A549 (cell line): ENCODE measurements at regions not wholly inside any gene's neighbourhood (a gene's known extent, or its start where the extent isn't known, plus 50 kb on each side); places are given as distances from the start of the nearest gene placed in this dataset.

ENCODE experiments used
- BHLHE40 ChIP-seq: IDR thresholded peaks from 2 replicates; pipeline ENCODE4 v1.6.1; 2012; ENCODE audit warnings: low read depth, low read length, inconsistent platforms
- CTCF ChIP-seq: fragments of >200 bp; sonication (Bioruptor Twin); formaldehyde crosslinking; IDR thresholded peaks from 3 replicates; pipeline ENCODE4 v1.5.1; 2016
- ESRRA ChIP-seq: fragments of 150-350 bp; IDR thresholded peaks from 2 replicates; pipeline ENCODE4 v1.6.1; 2014; ENCODE audit warnings: mild to moderate bottlenecking, low read length, borderline replicate concordance
- JUN ChIP-seq, 2 experiments: fragments of >200 bp; sonication (Bioruptor Twin); formaldehyde crosslinking; IDR thresholded peaks; 2 replicates in 1 of 2; 3 replicates in 1 of 2; pipeline ENCODE4 v1.6.1; 2016 to 2017
- MAFK ChIP-seq: fragments of 450-650 bp; IDR thresholded peaks from 2 replicates; pipeline ENCODE4 v1.6.1; 2014; ENCODE audit not compliant: partially characterized antibody
- MAX ChIP-seq: IDR thresholded peaks from 2 replicates; pipeline ENCODE4 v1.6.1; 2012
- MAZ ChIP-seq: fragments of 150-350 bp; IDR thresholded peaks from 2 replicates; pipeline ENCODE4 v1.6.1; 2014; ENCODE audit warnings: antibody characterized with exemption, low read depth, low read length, borderline replicate concordance
- PBX3 ChIP-seq: IDR thresholded peaks from 2 replicates; pipeline ENCODE4 v1.6.1; 2012
- POLR2A ChIP-seq: IDR thresholded peaks from 2 replicates; pipeline ENCODE4 v1.6.1; 2012; ENCODE audit warnings: mild to moderate bottlenecking, low read length
- RAD21 ChIP-seq, 2 experiments: fragments of >200 bp in 1 of 2; sonication (Bioruptor Twin) in 1 of 2; formaldehyde crosslinking in 1 of 2; IDR thresholded peaks in 1 of 2; conservative IDR thresholded peaks in 1 of 2; 2 replicates in 1 of 2; 3 replicates in 1 of 2; pipeline ENCODE4 v1.6.1; 2012 to 2018; ENCODE audit warnings: inconsistent platforms in 1 of 2
- RFX5 ChIP-seq: fragments of 450-650 bp; IDR thresholded peaks from 2 replicates; pipeline ENCODE4 v1.7.1; 2014; ENCODE audit warnings: antibody characterized with exemption, mild to moderate bottlenecking, moderate library complexity
- RNF2 ChIP-seq: fragments of 200-600 bp; sonication (generic); IDR thresholded peaks from 2 replicates; pipeline ENCODE4 v1.6.1; 2016; ENCODE audit warnings: low read depth, mild to moderate bottlenecking, antibody characterized with exemption, moderate library complexity, borderline replicate concordance
- SREBF2 ChIP-seq: fragments of 450-650 bp; IDR thresholded peaks from 2 replicates; pipeline ENCODE4 v1.6.1; 2014; ENCODE audit warnings: mild to moderate bottlenecking, moderate library complexity
- USF2 ChIP-seq: fragments of 450-650 bp; IDR thresholded peaks from 2 replicates; pipeline ENCODE4 v1.6.1; 2014; ENCODE audit warnings: antibody characterized with exemption

DNA sequence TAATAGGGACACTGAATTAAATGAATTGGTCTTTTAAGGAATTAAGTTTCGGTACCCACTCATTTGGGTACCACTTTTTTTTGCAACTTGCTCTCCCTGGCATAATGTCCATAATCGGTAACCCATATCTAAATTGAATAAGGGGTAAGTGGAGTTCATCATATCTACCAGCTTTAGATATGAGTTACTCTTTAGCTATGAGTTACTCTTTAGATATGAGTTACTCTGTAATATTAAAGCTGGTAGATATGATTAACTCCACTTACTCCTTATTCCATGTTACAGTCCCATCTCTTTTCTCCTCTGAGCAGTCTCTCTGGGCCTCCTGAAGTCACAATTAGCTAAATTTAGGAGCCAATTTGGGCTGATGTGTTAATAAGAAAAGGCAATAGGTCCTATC is 85.7 kb downstream of the TEX13C start:
- TF ChIP-seq BHLHE40: no peak
- no peak for TF ChIP-seq RNF2
- TF ChIP-seq CTCF: no peak
- no peak for TF ChIP-seq PBX3
- TF ChIP-seq RAD21 (conservative IDR thresholded peaks at IDR 0.05 in 1 of 2, IDR thresholded peaks at IDR 0.05 in 1 of 2): no peak
- no peak for TF ChIP-seq MAZ
- TF ChIP-seq ESRRA: no peak
- no peak for TF ChIP-seq MAFK
- TF ChIP-seq MAX: no peak
- TF ChIP-seq JUN (IDR thresholded peaks at IDR 0.05): no peak
- TF ChIP-seq RFX5: no peak
- TF ChIP-seq SREBF2: no peak
- TF ChIP-seq USF2: no peak
- no peak for TF ChIP-seq POLR2A
